ENCODE measurements at regions not wholly inside any gene's neighbourhood (a gene's known extent, or its start where the extent isn't known, plus 50 kb on each side); places are given as distances from the start of the nearest gene placed in this dataset.

DNA sequence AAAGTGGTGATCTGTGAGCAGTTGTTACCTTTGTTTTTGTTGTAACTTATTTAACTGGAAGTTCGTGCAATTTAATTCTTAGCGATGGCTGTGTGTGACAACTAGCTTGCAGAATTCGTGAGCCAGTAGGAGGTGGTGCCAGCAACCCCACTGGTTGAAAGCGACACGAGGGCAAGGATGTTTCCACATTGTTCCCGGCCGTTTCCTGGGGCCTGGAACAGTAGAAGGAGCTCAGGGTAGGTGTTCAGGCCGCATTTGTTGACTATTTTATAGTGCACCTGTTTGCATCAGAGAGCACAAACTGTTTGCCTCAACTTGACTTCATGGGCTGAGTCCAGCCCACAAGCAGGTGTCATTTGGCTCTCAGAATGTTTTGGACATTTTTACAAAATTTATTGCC is 112.1 kb upstream of the PTPN1 start:
- TF ChIP-seq ZNF8 (CRISPR knock-in tag; IDR thresholded peaks at IDR 0.05) (no peak), ZFP3 (CRISPR knock-in tag; IDR thresholded peaks at IDR 0.05) (no peak), GLIS3 (CRISPR knock-in tag; IDR thresholded peaks at IDR 0.05) (no peak), ZNF565 (CRISPR knock-in tag; conservative IDR thresholded peaks at IDR 0.05; ENCODE audit: low read depth) (no peak), TOX (CRISPR knock-in tag; IDR thresholded peaks at IDR 0.05; ENCODE audit: borderline replicate concordance) (no peak), TCF4 (CRISPR knock-in tag; IDR thresholded peaks at IDR 0.05; ENCODE audit: borderline replicate concordance) (no peak), RARB (CRISPR knock-in tag; IDR thresholded peaks at IDR 0.05) (no peak), CSDC2 (CRISPR knock-in tag; IDR thresholded peaks at IDR 0.05) (no peak), ZFP30 (CRISPR knock-in tag; IDR thresholded peaks at IDR 0.05) (no peak), ISL1 (CRISPR knock-in tag; IDR thresholded peaks at IDR 0.05) (no peak), ARNTL (CRISPR knock-in tag; IDR thresholded peaks at IDR 0.05; ENCODE audit: borderline replicate concordance, low read depth) (no peak)
- TF ChIP-seq, protein P1, sequence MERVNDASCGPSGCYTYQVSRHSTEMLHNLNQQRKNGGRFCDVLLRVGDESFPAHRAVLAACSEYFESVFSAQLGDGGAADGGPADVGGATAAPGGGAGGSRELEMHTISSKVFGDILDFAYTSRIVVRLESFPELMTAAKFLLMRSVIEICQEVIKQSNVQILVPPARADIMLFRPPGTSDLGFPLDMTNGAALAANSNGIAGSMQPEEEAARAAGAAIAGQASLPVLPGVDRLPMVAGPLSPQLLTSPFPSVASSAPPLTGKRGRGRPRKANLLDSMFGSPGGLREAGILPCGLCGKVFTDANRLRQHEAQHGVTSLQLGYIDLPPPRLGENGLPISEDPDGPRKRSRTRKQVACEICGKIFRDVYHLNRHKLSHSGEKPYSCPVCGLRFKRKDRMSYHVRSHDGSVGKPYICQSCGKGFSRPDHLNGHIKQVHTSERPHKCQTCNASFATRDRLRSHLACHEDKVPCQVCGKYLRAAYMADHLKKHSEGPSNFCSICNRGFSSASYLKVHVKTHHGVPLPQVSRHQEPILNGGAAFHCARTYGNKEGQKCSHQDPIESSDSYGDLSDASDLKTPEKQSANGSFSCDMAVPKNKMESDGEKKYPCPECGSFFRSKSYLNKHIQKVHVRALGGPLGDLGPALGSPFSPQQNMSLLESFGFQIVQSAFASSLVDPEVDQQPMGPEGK (CRISPR knock-in tag; IDR thresholded peaks at IDR 0.05; ENCODE audit: borderline replicate concordance), result no peak
- TF ChIP-seq, protein P2, sequence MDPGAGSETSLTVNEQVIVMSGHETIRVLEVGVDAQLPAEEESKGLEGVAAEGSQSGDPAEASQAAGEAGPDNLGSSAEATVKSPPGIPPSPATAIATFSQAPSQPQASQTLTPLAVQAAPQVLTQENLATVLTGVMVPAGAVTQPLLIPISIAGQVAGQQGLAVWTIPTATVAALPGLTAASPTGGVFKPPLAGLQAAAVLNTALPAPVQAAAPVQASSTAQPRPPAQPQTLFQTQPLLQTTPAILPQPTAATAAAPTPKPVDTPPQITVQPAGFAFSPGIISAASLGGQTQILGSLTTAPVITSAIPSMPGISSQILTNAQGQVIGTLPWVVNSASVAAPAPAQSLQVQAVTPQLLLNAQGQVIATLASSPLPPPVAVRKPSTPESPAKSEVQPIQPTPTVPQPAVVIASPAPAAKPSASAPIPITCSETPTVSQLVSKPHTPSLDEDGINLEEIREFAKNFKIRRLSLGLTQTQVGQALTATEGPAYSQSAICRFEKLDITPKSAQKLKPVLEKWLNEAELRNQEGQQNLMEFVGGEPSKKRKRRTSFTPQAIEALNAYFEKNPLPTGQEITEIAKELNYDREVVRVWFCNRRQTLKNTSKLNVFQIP (CRISPR knock-in tag; IDR thresholded peaks at IDR 0.05; ENCODE audit: borderline replicate concordance, low read depth), result no peak
- no peak for ATAC-seq

DNA sequence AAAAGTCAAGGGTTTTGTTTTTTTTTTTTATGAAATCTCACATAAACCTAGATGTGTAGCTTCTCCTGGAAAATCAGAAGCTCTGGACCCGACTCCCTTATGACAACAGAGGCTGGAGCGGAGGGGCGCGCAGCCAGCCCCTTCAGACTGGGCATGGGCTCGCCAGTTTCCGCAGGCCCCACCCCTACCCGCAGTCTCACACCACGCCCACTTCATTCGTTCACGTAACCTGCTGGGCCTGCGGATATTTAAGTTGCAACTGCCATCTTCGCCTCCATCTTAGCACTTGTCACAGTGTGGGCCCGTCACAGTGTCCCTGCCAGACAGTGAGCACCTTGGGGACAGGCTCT is 111.7 kb upstream of the PTPN1 start:
- ATAC-seq, result no peak
- TF ChIP-seq ARNTL (CRISPR knock-in tag; IDR thresholded peaks at IDR 0.05; ENCODE audit: borderline replicate concordance, low read depth) (no peak), GLIS3 (CRISPR knock-in tag; IDR thresholded peaks at IDR 0.05) (no peak), RARB (CRISPR knock-in tag; IDR thresholded peaks at IDR 0.05) (no peak), ZFP3 (CRISPR knock-in tag; IDR thresholded peaks at IDR 0.05) (no peak)

DNA sequence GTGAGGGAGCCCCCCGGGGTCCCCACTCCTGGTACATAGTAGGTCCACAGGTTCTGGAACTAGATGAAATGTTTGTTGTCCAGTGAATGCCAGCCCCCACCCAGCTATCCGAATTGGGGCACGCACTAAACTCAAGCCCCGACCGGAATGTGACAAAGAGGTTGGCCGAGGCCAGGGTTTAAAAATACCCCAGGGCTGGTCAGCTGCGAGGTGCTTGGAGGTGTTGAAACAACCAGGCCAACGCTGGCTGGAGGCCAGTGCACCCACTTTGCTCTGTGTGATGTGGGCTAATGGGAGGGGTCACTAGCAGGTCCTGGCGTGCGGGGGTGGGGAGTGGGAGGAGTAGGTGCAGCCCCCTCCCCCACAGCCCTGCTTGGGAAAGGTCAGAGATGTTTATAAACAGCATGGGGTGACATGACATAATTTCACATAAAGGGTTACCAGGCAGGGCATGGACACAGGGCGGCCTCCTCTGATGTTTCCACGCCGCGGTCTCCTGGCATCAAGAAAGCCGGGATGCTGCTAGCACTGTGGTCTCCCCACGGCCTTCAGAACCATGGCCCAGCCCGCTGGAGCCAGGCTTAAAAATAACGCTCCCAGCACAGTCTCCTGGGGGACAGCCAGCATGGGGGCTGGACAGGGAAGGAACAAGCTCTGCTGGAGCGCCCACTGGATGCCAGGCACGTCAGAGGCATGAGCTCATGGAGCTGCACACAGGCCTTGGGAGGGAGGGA is 111.2 kb upstream of the PTPN1 start:
- no peak for ATAC-seq
- TF ChIP-seq GLIS3 (CRISPR knock-in tag; IDR thresholded peaks at IDR 0.05), result no peak
- TF ChIP-seq ARNTL (CRISPR knock-in tag; IDR thresholded peaks at IDR 0.05; ENCODE audit: borderline replicate concordance, low read depth), result no peak
- no peak for TF ChIP-seq PPARA (CRISPR knock-in tag; IDR thresholded peaks at IDR 0.05; ENCODE audit: borderline replicate concordance)
- TF ChIP-seq, protein P3, sequence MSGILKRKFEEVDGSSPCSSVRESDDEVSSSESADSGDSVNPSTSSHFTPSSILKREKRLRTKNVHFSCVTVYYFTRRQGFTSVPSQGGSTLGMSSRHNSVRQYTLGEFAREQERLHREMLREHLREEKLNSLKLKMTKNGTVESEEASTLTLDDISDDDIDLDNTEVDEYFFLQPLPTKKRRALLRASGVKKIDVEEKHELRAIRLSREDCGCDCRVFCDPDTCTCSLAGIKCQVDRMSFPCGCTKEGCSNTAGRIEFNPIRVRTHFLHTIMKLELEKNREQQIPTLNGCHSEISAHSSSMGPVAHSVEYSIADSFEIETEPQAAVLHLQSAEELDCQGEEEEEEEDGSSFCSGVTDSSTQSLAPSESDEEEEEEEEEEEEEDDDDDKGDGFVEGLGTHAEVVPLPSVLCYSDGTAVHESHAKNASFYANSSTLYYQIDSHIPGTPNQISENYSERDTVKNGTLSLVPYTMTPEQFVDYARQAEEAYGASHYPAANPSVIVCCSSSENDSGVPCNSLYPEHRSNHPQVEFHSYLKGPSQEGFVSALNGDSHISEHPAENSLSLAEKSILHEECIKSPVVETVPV (CRISPR knock-in tag; IDR thresholded peaks at IDR 0.05), result no peak
- no peak for TF ChIP-seq BACH2 (CRISPR knock-in tag; IDR thresholded peaks at IDR 0.05; ENCODE audit: borderline replicate concordance)
- TF ChIP-seq TCF4 (CRISPR knock-in tag; IDR thresholded peaks at IDR 0.05; ENCODE audit: borderline replicate concordance), result no peak
- no peak for TF ChIP-seq ZC3H10 (CRISPR knock-in tag; IDR thresholded peaks at IDR 0.05)
- no peak for TF ChIP-seq ZFP3 (CRISPR knock-in tag; IDR thresholded peaks at IDR 0.05)
- no peak for TF ChIP-seq ZFP30 (CRISPR knock-in tag; IDR thresholded peaks at IDR 0.05)
- TF ChIP-seq ZNF8 (CRISPR knock-in tag; IDR thresholded peaks at IDR 0.05), result no peak

DNA sequence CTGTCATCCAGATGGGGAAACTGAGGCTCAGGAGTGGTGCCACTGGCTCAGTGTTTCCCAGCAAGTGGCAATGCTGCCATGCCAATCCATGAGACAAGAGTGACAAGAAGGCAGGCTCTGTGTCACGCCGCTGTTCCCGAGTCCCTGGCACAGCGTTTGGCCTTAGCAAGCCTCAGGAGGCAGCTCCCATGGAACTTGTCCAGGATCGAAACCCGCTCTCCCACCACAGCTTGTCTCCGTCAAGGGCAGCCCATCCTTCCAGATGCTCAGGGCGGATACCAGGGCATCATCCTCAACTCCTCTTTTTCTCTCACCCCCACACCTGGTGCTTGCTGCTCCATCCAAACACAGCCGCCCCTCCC is 110.6 kb upstream of the PTPN1 start:
- TF ChIP-seq ZNF70 (CRISPR knock-in tag; IDR thresholded peaks at IDR 0.05) (no peak), BACH2 (CRISPR knock-in tag; IDR thresholded peaks at IDR 0.05; ENCODE audit: borderline replicate concordance) (no peak), CSDC2 (CRISPR knock-in tag; IDR thresholded peaks at IDR 0.05) (no peak), OSR1 (CRISPR knock-in tag; IDR thresholded peaks at IDR 0.05) (no peak), ZFP3 (CRISPR knock-in tag; IDR thresholded peaks at IDR 0.05) (no peak), ISL1 (CRISPR knock-in tag; IDR thresholded peaks at IDR 0.05) (no peak), ARNTL (CRISPR knock-in tag; IDR thresholded peaks at IDR 0.05; ENCODE audit: borderline replicate concordance, low read depth) (no peak)
- TF ChIP-seq, protein P3 (CRISPR knock-in tag; IDR thresholded peaks at IDR 0.05), result no peak
- TF ChIP-seq, protein P1 (CRISPR knock-in tag; IDR thresholded peaks at IDR 0.05; ENCODE audit: borderline replicate concordance), result no peak

More for the DNA sequence above, 110.6 kb upstream of the PTPN1 start:
- no peak for ATAC-seq

All from SK-N-SH treated with all-trans-retinoic acid at 6 μM for 48 hours (cell line).